Nephron progenitor cell (in vitro differentiated cells): ENCODE measurements at regions not wholly inside any gene's neighbourhood (a gene's known extent, or its start where the extent isn't known, plus 50 kb on each side); places are given as distances from the start of the nearest gene placed in this dataset.
A peak's percentile ranks its signal among the peaks of the same experiment; 100 is the strongest.

ENCODE experiments used
- DNase-seq: peaks from one replicate; pipeline ENCODE4 v3.0.0; 2021
- H3K27ac Mint-ChIP-seq: 2 replicates; pipeline ENCODE4 v1.8.0; 2021; ENCODE audit warnings: mild to moderate bottlenecking, moderate library complexity, mixed read lengths
- H3K27me3 Mint-ChIP-seq: 2 replicates; pipeline ENCODE4 v1.8.0; 2021; ENCODE audit warnings: mild to moderate bottlenecking, low read depth, mixed read lengths; ENCODE audit not compliant: poor library complexity
- H3K36me3 Mint-ChIP-seq: 2 replicates; pipeline ENCODE4 v1.8.0; 2021; ENCODE audit warnings: low read depth, mixed read lengths
- H3K4me1 Mint-ChIP-seq: 2 replicates; pipeline ENCODE4 v1.8.0; 2021; ENCODE audit warnings: mixed read lengths
- H3K4me3 Mint-ChIP-seq: 2 replicates; pipeline ENCODE4 v1.8.0; 2021; ENCODE audit warnings: mild to moderate bottlenecking, moderate library complexity, mixed read lengths
- H3K9me3 Mint-ChIP-seq: 2 replicates; pipeline ENCODE4 v1.8.0; 2021; ENCODE audit warnings: mild to moderate bottlenecking, moderate library complexity, mixed read lengths
- TF ChIP-seq, protein P1 (sequence below): fragments of 200-600 bp; sonication (generic); IDR thresholded peaks from 2 replicates; pipeline ENCODE4 v1.5.0; 2021; ENCODE audit warnings: antibody characterized with exemption

DNA sequence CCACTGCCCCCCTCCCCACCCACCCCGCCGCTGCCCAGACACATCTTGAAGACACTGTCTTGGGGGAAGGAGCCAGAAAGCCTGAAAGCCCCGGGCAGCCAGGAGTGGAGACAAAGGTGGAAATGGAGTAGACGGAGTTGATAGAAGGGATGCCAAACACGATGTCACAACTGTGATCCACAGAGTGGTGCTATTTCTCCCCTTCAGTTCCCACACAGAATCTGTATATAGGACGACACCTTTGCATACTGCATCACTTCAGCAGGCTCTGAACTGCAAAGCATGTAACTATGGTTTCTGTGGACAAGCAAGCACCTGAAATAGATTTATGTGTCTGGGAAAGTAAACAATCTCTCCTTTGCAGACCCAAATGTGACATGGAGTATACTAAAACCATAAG, 56.4 kb upstream of the F13A1 start:
- no peaks in the 10 kb centered on the region for H3K36me3 Mint-ChIP-seq
- H3K27me3 Mint-ChIP-seq: peaks cover 13% of the 10 kb centered on the region

DNA sequence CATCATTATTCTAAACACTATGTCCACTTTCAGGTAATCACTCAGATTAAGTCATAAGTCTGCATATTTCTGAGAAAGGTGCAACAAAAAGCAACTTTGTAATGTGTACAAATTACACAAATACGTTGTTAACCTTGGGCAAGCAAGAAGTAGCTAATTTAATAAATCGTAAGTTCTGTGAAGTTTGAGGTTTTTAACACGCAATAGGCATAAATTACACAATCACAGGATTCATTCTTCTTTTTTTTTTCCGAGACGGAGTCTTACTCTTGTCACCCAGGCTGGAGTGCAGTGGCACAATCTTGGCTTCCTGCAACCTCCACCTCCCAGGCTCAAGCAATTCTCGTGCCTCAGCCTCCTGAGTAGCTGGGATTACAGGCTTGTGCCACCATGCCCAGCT, 57.2 kb upstream of the F13A1 start:
- TF ChIP-seq, protein P1, sequence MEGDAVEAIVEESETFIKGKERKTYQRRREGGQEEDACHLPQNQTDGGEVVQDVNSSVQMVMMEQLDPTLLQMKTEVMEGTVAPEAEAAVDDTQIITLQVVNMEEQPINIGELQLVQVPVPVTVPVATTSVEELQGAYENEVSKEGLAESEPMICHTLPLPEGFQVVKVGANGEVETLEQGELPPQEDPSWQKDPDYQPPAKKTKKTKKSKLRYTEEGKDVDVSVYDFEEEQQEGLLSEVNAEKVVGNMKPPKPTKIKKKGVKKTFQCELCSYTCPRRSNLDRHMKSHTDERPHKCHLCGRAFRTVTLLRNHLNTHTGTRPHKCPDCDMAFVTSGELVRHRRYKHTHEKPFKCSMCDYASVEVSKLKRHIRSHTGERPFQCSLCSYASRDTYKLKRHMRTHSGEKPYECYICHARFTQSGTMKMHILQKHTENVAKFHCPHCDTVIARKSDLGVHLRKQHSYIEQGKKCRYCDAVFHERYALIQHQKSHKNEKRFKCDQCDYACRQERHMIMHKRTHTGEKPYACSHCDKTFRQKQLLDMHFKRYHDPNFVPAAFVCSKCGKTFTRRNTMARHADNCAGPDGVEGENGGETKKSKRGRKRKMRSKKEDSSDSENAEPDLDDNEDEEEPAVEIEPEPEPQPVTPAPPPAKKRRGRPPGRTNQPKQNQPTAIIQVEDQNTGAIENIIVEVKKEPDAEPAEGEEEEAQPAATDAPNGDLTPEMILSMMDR: no peak
- peaks cover 9% of the 10 kb centered on the region for H3K4me1 Mint-ChIP-seq
- DNase-seq: no peak
- no peaks in the 10 kb centered on the region for H3K36me3 Mint-ChIP-seq
- peaks cover 13% of the 10 kb centered on the region for H3K27me3 Mint-ChIP-seq
- H3K27ac Mint-ChIP-seq: no peak overlapping the region
- peaks cover 33% of the 10 kb centered on the region for H3K9me3 Mint-ChIP-seq
- H3K4me3 Mint-ChIP-seq: no peak overlapping the region

More for the DNA sequence above, 56.4 kb upstream of the F13A1 start:
- H3K9me3 Mint-ChIP-seq: peaks cover 35% of the 10 kb centered on the region
- TF ChIP-seq, protein P1: no peak
- DNase-seq: no peak
- H3K4me3 Mint-ChIP-seq: no peak overlapping the region
- peaks cover 9% of the 10 kb centered on the region for H3K4me1 Mint-ChIP-seq
- H3K27ac Mint-ChIP-seq: no peak overlapping the region

DNA sequence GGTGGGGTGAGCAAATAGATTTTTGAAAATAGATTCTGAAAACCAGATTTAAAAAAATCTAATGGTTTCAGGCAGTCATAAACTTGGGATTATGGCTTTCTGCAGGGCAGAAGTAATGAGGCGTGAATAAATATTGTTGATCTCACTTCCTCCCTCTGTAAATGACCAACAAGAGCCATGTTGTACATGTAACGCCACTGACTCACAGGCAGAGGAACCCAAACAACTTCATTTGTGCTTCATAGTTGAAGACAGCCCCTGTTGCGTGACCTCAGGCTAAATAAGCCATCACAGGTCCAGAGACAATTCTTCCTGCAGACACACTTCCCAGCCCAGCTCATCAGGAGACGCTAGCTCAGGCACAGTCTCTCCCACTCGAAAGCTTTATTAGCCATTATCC, 59.1 kb upstream of the F13A1 start:
- peak overlapping the region; percentile 40 for H3K27ac Mint-ChIP-seq
- peaks cover 9% of the 10 kb centered on the region for H3K4me1 Mint-ChIP-seq
- H3K4me3 Mint-ChIP-seq: no peak overlapping the region
- DNase-seq: no peak
- peaks cover 16% of the 10 kb centered on the region for H3K9me3 Mint-ChIP-seq
- no peaks in the 10 kb centered on the region for H3K36me3 Mint-ChIP-seq
- TF ChIP-seq, protein P1: no peak
- peaks cover 16% of the 10 kb centered on the region for H3K27me3 Mint-ChIP-seq

DNA sequence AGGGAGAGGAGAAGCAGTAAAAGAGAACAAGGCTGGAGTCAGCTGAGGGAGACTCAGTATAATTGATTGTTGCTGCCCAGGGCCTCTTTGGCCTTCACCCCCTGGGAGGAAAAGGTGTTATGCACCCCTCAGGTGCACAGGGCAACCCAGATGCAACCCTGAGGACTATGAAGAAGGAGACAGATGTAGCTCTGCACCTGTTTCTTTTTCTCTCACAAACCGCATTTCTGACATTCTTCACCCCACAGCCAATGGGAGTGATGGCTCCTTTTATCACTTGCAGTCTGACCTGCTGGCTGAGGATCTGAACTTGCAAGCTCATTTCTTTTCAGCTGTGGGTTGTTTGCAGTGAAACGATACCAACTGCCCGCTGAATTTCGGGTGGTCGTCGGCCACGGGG, 64.1 kb upstream of the F13A1 start:
- no peak for DNase-seq
- H3K4me3 Mint-ChIP-seq: no peak overlapping the region
- H3K27me3 Mint-ChIP-seq: peaks cover 26% of the 10 kb centered on the region
- TF ChIP-seq, protein P1: no peak
- no peaks in the 10 kb centered on the region for H3K36me3 Mint-ChIP-seq
- no peak overlapping the region for H3K27ac Mint-ChIP-seq
- no peaks in the 10 kb centered on the region for H3K9me3 Mint-ChIP-seq
- peaks cover 8% of the 10 kb centered on the region for H3K4me1 Mint-ChIP-seq

DNA sequence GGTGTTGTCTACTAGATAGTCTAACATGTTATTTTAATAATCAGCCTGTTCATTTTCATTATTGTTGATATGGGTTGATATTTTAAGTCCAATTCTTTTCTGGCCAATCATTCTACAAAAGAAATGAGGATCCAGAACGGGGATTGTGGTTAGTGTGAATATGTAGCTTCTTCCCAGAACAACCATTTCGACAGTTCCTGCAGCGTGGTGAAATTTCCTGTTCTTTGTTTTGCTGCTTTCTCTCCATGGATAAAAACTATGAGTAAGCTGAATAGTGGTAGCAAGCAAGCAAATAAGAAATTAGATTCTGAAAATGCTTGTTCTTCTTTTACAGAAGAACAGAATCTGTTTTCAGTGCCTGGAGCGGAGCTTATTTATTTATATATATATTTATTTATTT, 65.5 kb upstream of the F13A1 start:
- Mint-ChIP-seq H3K4me3 (no peak overlapping the region), H3K9me3 (no peaks in the 10 kb centered on the region), H3K27me3 (peaks cover 23% of the 10 kb centered on the region), H3K36me3 (no peaks in the 10 kb centered on the region), H3K4me1 (peaks cover 6% of the 10 kb centered on the region), H3K27ac (no peak overlapping the region)
- TF ChIP-seq, protein P1: no peak
- DNase-seq: no peak

DNA sequence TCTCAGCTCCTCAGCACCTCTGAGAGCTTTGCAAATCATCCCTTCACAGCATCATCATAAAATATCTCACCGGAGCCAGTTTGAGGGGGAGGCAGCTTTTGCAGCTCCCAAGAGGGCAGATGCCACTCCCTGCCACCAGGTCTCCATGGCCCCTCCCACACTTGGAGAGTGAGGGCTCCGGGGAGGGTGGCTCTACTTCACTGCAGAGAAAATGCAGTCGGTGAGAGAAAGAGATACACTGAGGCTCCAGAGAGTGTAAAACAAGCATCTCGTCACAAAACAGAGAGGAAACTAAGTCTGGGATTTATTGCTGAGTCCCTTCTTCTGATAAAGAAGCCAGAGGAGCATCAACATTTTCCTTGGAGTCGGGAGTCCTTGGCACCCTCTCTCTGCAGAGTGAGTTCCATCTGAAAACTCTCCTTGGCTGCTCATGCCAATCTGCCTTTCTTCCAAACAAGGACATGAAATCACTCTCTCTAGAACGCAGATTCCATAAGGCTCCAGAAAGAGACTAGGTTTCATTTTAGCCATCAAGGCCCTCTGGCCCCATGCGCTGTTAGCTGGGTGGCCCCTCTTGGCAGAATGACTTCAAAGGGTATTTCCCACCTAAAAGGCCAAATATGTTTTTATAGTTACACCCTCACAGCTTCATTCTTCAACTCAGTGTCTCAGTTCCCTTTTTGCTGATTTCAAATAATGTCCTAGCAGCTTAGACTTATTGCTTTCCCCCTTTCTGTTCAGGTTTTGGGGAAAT, 70.6 kb upstream of the F13A1 start:
- H3K9me3 Mint-ChIP-seq: no peaks in the 10 kb centered on the region
- no peak for DNase-seq

More for the DNA sequence above, 70.6 kb upstream of the F13A1 start:
- Mint-ChIP-seq H3K36me3 (no peaks in the 10 kb centered on the region), H3K4me1 (peaks cover 8% of the 10 kb centered on the region), H3K27me3 (peaks cover 29% of the 10 kb centered on the region), H3K4me3 (no peak overlapping the region), H3K27ac (peak overlapping the region; percentile 49)
- TF ChIP-seq, protein P1: no peak
